AG10803 (cell line): ENCODE measurements at regions not wholly inside any gene's neighbourhood (a gene's known extent, or its start where the extent isn't known, plus 50 kb on each side); places are given as distances from the start of the nearest gene placed in this dataset.

Experiments used
- DNase-seq: peaks from one replicate; pipeline ENCODE4 v3.0.0; 2010; ENCODE audit warnings: low read depth
- H3K4me3 ChIP-seq: 2 replicates; pipeline ENCODE4 v1.5.1; 2011; ENCODE audit warnings: mild to moderate bottlenecking, low read length, control low read depth
- TF ChIP-seq, protein P1 (sequence below): conservative IDR thresholded peaks from 2 replicates; pipeline ENCODE4 v1.5.1; 2011; ENCODE audit warnings: mild to moderate bottlenecking, low read length, control low read depth, inconsistent platforms

- DNase-seq = no peak
- TF ChIP-seq, protein P1, sequence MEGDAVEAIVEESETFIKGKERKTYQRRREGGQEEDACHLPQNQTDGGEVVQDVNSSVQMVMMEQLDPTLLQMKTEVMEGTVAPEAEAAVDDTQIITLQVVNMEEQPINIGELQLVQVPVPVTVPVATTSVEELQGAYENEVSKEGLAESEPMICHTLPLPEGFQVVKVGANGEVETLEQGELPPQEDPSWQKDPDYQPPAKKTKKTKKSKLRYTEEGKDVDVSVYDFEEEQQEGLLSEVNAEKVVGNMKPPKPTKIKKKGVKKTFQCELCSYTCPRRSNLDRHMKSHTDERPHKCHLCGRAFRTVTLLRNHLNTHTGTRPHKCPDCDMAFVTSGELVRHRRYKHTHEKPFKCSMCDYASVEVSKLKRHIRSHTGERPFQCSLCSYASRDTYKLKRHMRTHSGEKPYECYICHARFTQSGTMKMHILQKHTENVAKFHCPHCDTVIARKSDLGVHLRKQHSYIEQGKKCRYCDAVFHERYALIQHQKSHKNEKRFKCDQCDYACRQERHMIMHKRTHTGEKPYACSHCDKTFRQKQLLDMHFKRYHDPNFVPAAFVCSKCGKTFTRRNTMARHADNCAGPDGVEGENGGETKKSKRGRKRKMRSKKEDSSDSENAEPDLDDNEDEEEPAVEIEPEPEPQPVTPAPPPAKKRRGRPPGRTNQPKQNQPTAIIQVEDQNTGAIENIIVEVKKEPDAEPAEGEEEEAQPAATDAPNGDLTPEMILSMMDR = no peak
- no peak overlapping the region for H3K4me3 ChIP-seq
These were observed 68.2 kb upstream of the MED4 start for GRCh38 chr13:48163061-48163460.

DNA sequence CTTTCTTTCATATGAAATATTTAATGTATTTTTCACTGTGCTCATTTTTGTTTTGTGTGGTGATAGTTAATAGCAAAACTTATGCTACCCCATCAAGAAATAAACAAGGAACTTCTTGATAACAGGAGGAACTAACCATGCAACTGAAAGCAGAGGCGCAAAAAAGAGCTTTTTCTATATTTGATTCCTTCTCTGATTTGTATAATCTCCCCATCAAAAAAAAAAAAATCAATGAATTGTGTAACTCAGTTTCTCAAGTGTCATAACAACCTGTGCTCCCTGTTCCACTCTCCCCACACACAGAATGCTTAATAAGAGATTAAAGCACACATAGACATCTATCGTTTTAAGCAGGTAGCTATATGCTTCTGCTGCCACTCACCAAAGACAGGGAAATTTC lies 67.3 kb upstream of the MED4 start:
- H3K4me3 ChIP-seq = no peak overlapping the region
- TF ChIP-seq, protein P1 = no peak

DNA sequence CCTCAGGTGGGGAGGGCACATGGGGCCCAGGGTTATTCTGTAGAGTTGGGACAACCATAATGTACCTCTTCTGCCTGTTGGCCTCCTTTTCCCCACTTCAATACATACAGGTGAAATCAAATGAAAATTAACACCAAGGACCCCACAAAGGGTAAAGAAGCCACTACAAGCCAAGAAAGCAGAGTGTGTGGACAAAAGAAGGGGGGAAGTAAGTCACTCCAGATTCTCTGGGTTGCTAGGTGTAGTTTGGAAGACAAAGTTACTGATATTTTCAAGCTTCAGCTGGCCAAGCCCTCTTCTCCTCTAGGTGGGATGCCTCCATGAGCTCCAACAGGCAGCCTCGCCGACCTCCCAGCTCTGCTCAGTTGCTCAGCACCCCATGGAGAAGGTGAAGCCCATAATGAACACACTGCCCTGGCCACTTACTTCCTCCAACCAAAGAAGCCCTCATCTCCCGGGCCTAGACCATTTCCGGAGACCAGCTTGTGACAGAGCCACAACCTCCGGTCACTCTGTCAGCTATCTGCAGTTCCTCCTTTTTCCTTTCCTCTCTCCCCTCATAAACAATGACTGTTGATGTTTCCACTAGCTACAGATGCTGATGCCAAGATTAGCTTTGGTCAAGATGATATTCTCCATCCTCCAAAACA lies 66.8 kb upstream of the MED4 start:
- no peak for DNase-seq
- no peak overlapping the region for H3K4me3 ChIP-seq
- TF ChIP-seq, protein P1 = no peak

More for the DNA sequence above, 67.3 kb upstream of the MED4 start:
- no peak for DNase-seq

DNA sequence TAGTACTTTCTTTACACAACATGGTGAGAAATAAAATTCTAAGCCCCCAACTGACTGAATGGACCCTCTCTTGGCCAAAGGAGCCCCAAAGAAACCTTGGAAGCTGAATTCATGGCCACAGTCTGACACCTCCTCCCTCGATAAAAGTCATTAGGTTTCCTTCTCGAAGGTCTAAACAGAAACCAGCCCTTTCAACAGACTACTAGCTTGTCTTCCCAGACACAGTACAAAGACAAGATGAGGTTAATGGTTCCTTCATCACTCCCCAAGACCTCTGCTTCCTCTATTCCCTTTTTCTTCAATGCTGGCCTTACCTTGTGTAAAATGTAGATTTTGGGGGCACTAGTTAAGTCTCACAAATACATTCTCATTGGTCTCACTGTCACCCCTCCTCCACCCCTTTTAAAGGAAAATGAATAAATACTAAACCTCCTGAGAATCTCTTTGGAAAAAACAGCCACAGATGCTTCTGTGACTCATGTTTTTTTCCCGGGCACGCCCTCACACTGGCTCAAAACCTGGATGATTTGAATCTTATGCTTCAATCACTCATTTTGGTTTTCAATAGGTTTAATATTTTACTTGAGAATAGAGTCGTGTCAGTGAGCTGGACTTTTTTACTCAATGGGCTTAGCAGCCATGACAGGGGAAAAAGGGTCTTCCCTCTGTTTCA lies 65.8 kb upstream of the MED4 start:
- DNase-seq = peak; percentile 35
- TF ChIP-seq, protein P1 = no peak
- no peak overlapping the region for H3K4me3 ChIP-seq

DNA sequence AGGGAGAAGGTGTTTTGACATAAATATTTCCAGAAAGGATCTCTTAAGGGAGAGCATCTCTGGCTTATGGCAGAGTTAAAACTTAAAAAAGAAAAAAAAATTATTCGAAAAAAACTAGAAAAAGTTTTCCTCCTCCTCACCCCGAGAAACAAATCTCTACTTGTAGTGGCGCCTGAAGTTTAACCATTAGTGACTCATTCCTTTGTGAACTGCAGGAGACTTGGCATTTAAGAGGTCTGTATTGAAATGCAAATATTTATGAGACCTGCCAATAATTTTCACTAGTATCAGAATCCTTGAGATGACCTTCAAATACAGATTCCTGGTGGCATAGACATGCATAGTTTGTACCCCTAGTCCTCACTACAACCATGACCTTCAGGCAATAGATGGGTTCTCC lies 64.9 kb upstream of the MED4 start:
- no peak for DNase-seq
- no peak overlapping the region for H3K4me3 ChIP-seq
- TF ChIP-seq, protein P1 = no peak

GRCh38 chr13:48159401-48159800 lies 64.5 kb upstream of the MED4 start:
- no peak for DNase-seq
- TF ChIP-seq, protein P1 = no peak
- no peak overlapping the region for H3K4me3 ChIP-seq

DNA sequence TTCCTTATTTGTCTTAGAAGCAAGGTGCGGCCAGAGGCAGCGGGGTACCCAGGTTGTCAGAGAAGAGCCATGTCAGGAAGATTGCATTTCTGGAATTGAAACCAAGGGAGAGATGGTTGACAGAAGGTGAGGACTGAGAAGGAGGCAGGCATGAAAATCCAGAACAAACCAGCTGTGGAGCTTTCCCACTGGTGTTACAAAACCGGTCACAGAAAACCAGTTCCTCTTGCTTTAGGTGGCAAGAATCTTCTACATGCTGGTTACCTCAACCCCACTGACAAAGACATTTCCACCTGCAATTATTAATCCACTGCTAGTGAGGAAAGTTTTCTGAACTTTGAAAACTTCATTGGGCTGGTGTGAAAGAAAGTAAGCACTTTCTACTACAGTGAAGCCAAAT lies 64.0 kb upstream of the MED4 start:
- no peak for DNase-seq
- no peak overlapping the region for H3K4me3 ChIP-seq
- TF ChIP-seq, protein P1 = no peak
